T-cell (primary cell): ENCODE measurements at regions not wholly inside any gene's neighbourhood (a gene's known extent, or its start where the extent isn't known, plus 50 kb on each side); places are given as distances from the start of the nearest gene placed in this dataset.
A peak's percentile ranks its signal among the peaks of the same experiment; 100 is the strongest.
"Not testable (repeated sequence)": the region's sequence is repeated elsewhere in the genome, so short reads cannot be mapped to it uniquely, and the experiment has no call there.

Experiments
- ATAC-seq, 4 experiments: fragments of 200-7000 bp in 3 of 4; fragments of 150-1000 bp in 1 of 4; cut with Tn5 transposase; replicated peaks in 1 of 4; 1 replicate in 3 of 4; 2 replicates in 1 of 4; pipeline ENCODE4 v1.10.0; 2021; ENCODE audit warnings: moderate library complexity in 3 of 4, mild to moderate bottlenecking in 2 of 4, moderate number of reproducible peaks in 1 of 4
- CTCF ChIA-PET, 2 donors: fragments of 300-600 bp; sonication (Branson Sonifier 250); formaldehyde crosslinking; loops; one replicate each; lab custom pipeline; 2022; ENCODE audit warnings: antibody characterized with exemption in 2 of 2; lab: Charles Lee
- POLR2A ChIA-PET, 2 donors: fragments of 300-600 bp; sonication (Branson Sonifier 250); formaldehyde crosslinking; loops; one replicate each; lab custom pipeline; 2022; ENCODE audit warnings: antibody characterized with exemption in 2 of 2; lab: Charles Lee
- DNase-seq, 35 experiments: peaks; one replicate each; pipeline versions ENCODE4 v3.0.0 to v3.0.0-alpha.2; 2013 to 2023
- H3K27ac ChIP-seq: one replicate; pipeline ENCODE4 v1.5.1; 2013; ENCODE audit warnings: low read length
- H3K27me3 ChIP-seq, 2 experiments: replicated peaks in 1 of 2; 1 replicate in 1 of 2; 2 replicates in 1 of 2; pipeline versions ENCODE4 v1.6.1 to v1.7.0; 2013; ENCODE audit warnings: low read length in 1 of 2, mixed read lengths in 1 of 2; ENCODE audit not compliant: control insufficient read depth in 2 of 2, insufficient read depth in 2 of 2; ENCODE audit errors: extremely low read depth in 1 of 2
- H3K36me3 ChIP-seq, 2 donors: 1 replicate in 1 of 2; 2 replicates in 1 of 2; pipeline versions ENCODE4 v1.6.1 to v1.7.0; 2013; ENCODE audit warnings: low read length in 1 of 2; ENCODE audit not compliant: control insufficient read depth in 2 of 2, insufficient read depth in 1 of 2; ENCODE audit errors: extremely low read depth in 1 of 2
- H3K4me1 ChIP-seq, 2 experiments: 1 replicate in 1 of 2; 2 replicates in 1 of 2; pipeline versions ENCODE4 v1.6.1 to v1.7.0; 2013; ENCODE audit warnings: low read length in 2 of 2, mixed read lengths in 1 of 2; ENCODE audit not compliant: insufficient read depth in 2 of 2, control insufficient read depth in 1 of 2; ENCODE audit errors: extremely low read depth in 1 of 2
- H3K4me3 ChIP-seq, 2 donors: 1 replicate in 1 of 2; 2 replicates in 1 of 2; pipeline versions ENCODE4 v1.5.1 to v1.7.0; 2013; ENCODE audit warnings: mild to moderate bottlenecking in 2 of 2, low read length in 1 of 2, moderate library complexity in 1 of 2; ENCODE audit not compliant: control insufficient read depth in 1 of 2; ENCODE audit errors: extremely low read depth in 1 of 2
- H3K9me3 ChIP-seq: 2 replicates; pipeline ENCODE4 v1.7.0; 2013
- H3K27ac Mint-ChIP-seq, 2 donors: one replicate each; pipeline ENCODE4 v1.8.0; 2020 to 2021; ENCODE audit warnings: mild to moderate bottlenecking in 2 of 2, mixed read lengths in 2 of 2
- H3K27me3 Mint-ChIP-seq, 2 donors: one replicate each; pipeline ENCODE4 v1.8.0; 2021 to 2022; ENCODE audit warnings: mixed read lengths in 2 of 2
- H3K36me3 Mint-ChIP-seq: one replicate; pipeline ENCODE4 v1.8.0; 2021; ENCODE audit warnings: mixed read lengths
- H3K4me1 Mint-ChIP-seq, 3 donors: one replicate each; pipeline ENCODE4 v1.8.0; 2020 to 2022; ENCODE audit warnings: mixed read lengths in 3 of 3, mild to moderate bottlenecking in 1 of 3
- H3K4me3 Mint-ChIP-seq, 3 donors: one replicate each; pipeline ENCODE4 v1.8.0; 2020 to 2022; ENCODE audit warnings: mild to moderate bottlenecking in 3 of 3, mixed read lengths in 3 of 3, moderate library complexity in 3 of 3
- H3K9me3 Mint-ChIP-seq, 3 donors: one replicate each; pipeline ENCODE4 v1.8.0; 2020 to 2022; ENCODE audit warnings: mixed read lengths in 3 of 3
- WGBS: methylation state at CpG from one replicate; pipeline ENCODE4 v1.1.5; 2013; ENCODE audit warnings: missing lambda C conversion rate; ENCODE audit not compliant: insufficient coverage; 5-methylcytosine and 5-hydroxymethylcytosine counted together

GRCh38 chr2:106270471-106270891 is 76.4 kb upstream of the UXS1 start:
- H3K9me3 ChIP-seq, result no peaks in the 10 kb centered on the region
- Mint-ChIP-seq H3K4me3 (peak overlapping the region; percentile 83 to 91 (median 89)), H3K36me3 (no peaks in the 10 kb centered on the region), H3K4me1 (peaks cover 12 to 28% (median 26%) of the 10 kb centered on the region in 3 donors), H3K27me3 (peaks cover 14 to 41% of the 10 kb centered on the region in 2 donors), H3K9me3 (no peaks in the 10 kb centered on the region), H3K27ac (no peak overlapping the region)
- peaks cover 0 to 23% of the 10 kb centered on the region in 2 experiments for H3K27me3 ChIP-seq
- ATAC-seq (peak in 1 of 4 experiments; percentile 27), DNase-seq (no peak)
- peaks cover 0 to 14% of the 10 kb centered on the region in 2 experiments for H3K4me1 ChIP-seq
- peak overlapping the region in 1 of 2 donors; percentile 45 for H3K4me3 ChIP-seq
- CTCF ChIA-PET, result interaction anchor here in 1 of 2 donors (0.7 kb wide), 1 partner anchor 13 kb away, joined by 9 read pairs; no protein-coding TSS in a partner anchor
- 75% methylated on average over 4 of the region's 9 CpGs for WGBS
- H3K36me3 ChIP-seq, result no peaks in the 10 kb centered on the region
- H3K27ac ChIP-seq, result no peak overlapping the region
- POLR2A ChIA-PET, result no interaction called here

- no peaks in the 10 kb centered on the region for H3K36me3 ChIP-seq
- no peak overlapping the region for H3K27ac ChIP-seq
- no peaks in the 10 kb centered on the region for H3K36me3 Mint-ChIP-seq
- WGBS, result 4% methylated on average over 37 of the region's 44 CpGs
- H3K4me3 ChIP-seq, result peak overlapping the region; percentile 45 to 48
- H3K4me1 Mint-ChIP-seq, result peaks cover 12 to 28% (median 26%) of the 10 kb centered on the region in 3 donors
- no peak overlapping the region for H3K27ac Mint-ChIP-seq
- H3K27me3 Mint-ChIP-seq, result peaks cover 14 to 41% of the 10 kb centered on the region in 2 donors
- ATAC-seq (peak; percentile 56 to 87 (median 66)), DNase-seq (peak in 22 of 35 experiments; percentile 4 to 52 (median 17))
- H3K9me3 Mint-ChIP-seq, result no peaks in the 10 kb centered on the region
- no peaks in the 10 kb centered on the region for H3K9me3 ChIP-seq
- H3K4me3 Mint-ChIP-seq, result peak overlapping the region; percentile 83 to 91 (median 89)
- H3K4me1 ChIP-seq, result peaks cover 0 to 14% of the 10 kb centered on the region in 2 experiments
- peaks cover 0 to 23% of the 10 kb centered on the region in 2 experiments for H3K27me3 ChIP-seq
- CTCF ChIA-PET, result interaction anchor here in 1 of 2 donors (0.7 kb wide), 1 partner anchor 12 kb away, joined by 9 read pairs; no protein-coding TSS in a partner anchor
- POLR2A ChIA-PET, result no interaction called here
These were observed 75.6 kb upstream of the UXS1 start for GRCh38 chr2:106269591-106270291.

GRCh38 chr2:106267997-106268396 is 73.9 kb upstream of the UXS1 start:
- no CpG with 5 or more reads among the region's 4 CpGs for WGBS
- POLR2A ChIA-PET, result no interaction called here
- Histone ChIP-seq H3K9me3 (no peaks in the 10 kb centered on the region), H3K4me1 (peaks cover 0 to 14% of the 10 kb centered on the region in 2 experiments), H3K4me3 (no peak overlapping the region), H3K36me3 (no peaks in the 10 kb centered on the region), H3K27ac (no peak overlapping the region), H3K27me3 (peaks cover 0 to 21% of the 10 kb centered on the region in 2 experiments)
- CTCF ChIA-PET, result no interaction called here
- H3K27ac Mint-ChIP-seq, result no peak overlapping the region
- H3K27me3 Mint-ChIP-seq, result peaks cover 14 to 41% of the 10 kb centered on the region in 2 donors
- H3K36me3 Mint-ChIP-seq, result no peaks in the 10 kb centered on the region
- peak in 2 of 4 experiments; percentile 9 to 24 for ATAC-seq
- no peaks in the 10 kb centered on the region for H3K9me3 Mint-ChIP-seq
- DNase-seq, result peak in 15 of 35 experiments; percentile 3 to 61 (median 21)
- H3K4me1 Mint-ChIP-seq, result peaks cover 12 to 28% (median 26%) of the 10 kb centered on the region in 3 donors
- no peak overlapping the region for H3K4me3 Mint-ChIP-seq

- Histone ChIP-seq H3K4me1 (no peaks in the 10 kb centered on the region), H3K4me3 (no peak overlapping the region), H3K27me3 (peaks cover 0 to 5% of the 10 kb centered on the region in 2 experiments), H3K36me3 (no peaks in the 10 kb centered on the region), H3K27ac (no peak overlapping the region), H3K9me3 (no peaks in the 10 kb centered on the region)
- ATAC-seq (no peak), DNase-seq (no peak)
- Mint-ChIP-seq H3K27me3 (peaks cover 0 to 2% of the 10 kb centered on the region in 2 donors), H3K4me3 (peak overlapping the region in 2 of 3 donors; percentile 10 to 49), H3K9me3 (no peaks in the 10 kb centered on the region), H3K36me3 (no peaks in the 10 kb centered on the region), H3K27ac (no peak overlapping the region), H3K4me1 (no peaks in the 10 kb centered on the region)
- WGBS, result 84% methylated on average over 5 of the region's 6 CpGs
- CTCF ChIA-PET, result interaction anchor here in 1 of 2 donors (0.9 kb wide), 1 partner anchor 157 kb away, joined by 3 read pairs; no protein-coding TSS in a partner anchor
- POLR2A ChIA-PET, result no interaction called here
These were observed 67.8 kb upstream of the UXS1 start for GRCh38 chr2:106261871-106262321.

GRCh38 chr2:106258859-106259258 is 64.8 kb upstream of the UXS1 start:
- DNase-seq, H3K27ac ChIP-seq, H3K27me3 Mint-ChIP-seq, POLR2A ChIA-PET, H3K4me1 ChIP-seq, H3K4me1 Mint-ChIP-seq, H3K4me3 Mint-ChIP-seq, H3K9me3 Mint-ChIP-seq, H3K36me3 Mint-ChIP-seq, H3K9me3 ChIP-seq, H3K27me3 ChIP-seq, CTCF ChIA-PET, H3K36me3 ChIP-seq, H3K4me3 ChIP-seq, ATAC-seq, H3K27ac Mint-ChIP-seq: not testable (repeated sequence)
- no CpG with 5 or more reads among the region's 7 CpGs for WGBS

GRCh38 chr2:106257830-106258229 is 63.7 kb upstream of the UXS1 start:
- Histone ChIP-seq H3K4me3 (no peak overlapping the region), H3K27me3 (peaks cover 0 to 10% of the 10 kb centered on the region in 2 experiments), H3K9me3 (no peaks in the 10 kb centered on the region), H3K4me1 (no peaks in the 10 kb centered on the region), H3K36me3 (no peaks in the 10 kb centered on the region), H3K27ac (no peak overlapping the region)
- Mint-ChIP-seq H3K27me3 (peaks cover 0 to 2% of the 10 kb centered on the region in 2 donors), H3K9me3 (no peaks in the 10 kb centered on the region), H3K36me3 (no peaks in the 10 kb centered on the region), H3K4me1 (no peaks in the 10 kb centered on the region), H3K27ac (no peak overlapping the region), H3K4me3 (no peak overlapping the region)
- DNase-seq, result no peak
- ATAC-seq, result no peak
- ChIA-PET POLR2A (no interaction called here), CTCF (no interaction called here)
- WGBS, result no CpG with 5 or more reads among the region's 3 CpGs
